DOHH2 (cell line): ENCODE measurements at regions not wholly inside any gene's neighbourhood (a gene's known extent, or its start where the extent isn't known, plus 50 kb on each side); places are given as distances from the start of the nearest gene placed in this dataset.

Experiments
- H3F3A ChIP-seq: fragments of 200-600 bp; sonication (generic), shearing (Covaris generic); 2 replicates; pipeline ENCODE4 v1.6.0; 2016; ENCODE audit warnings: antibody characterized with exemption, mild to moderate bottlenecking; ENCODE audit not compliant: control insufficient read depth, insufficient read depth
- H3K27ac ChIP-seq: fragments of 200-600 bp; sonication (generic); 2 replicates; pipeline ENCODE4 v1.5.1; 2014; ENCODE audit warnings: low read depth, mild to moderate bottlenecking, low read length, moderate library complexity
- H3K27me3 ChIP-seq: fragments of 200-600 bp; sonication (generic); 2 replicates; pipeline ENCODE4 v1.6.1; 2014; ENCODE audit warnings: mild to moderate bottlenecking, low read length, mixed read lengths; ENCODE audit not compliant: control insufficient read depth
- H3K36me3 ChIP-seq: fragments of 200-600 bp; sonication (generic); 2 replicates; pipeline ENCODE4 v1.6.1; 2014; ENCODE audit warnings: mild to moderate bottlenecking, low read length, moderate library complexity, mixed read lengths; ENCODE audit not compliant: control insufficient read depth
- H3K4me1 ChIP-seq: fragments of 200-600 bp; sonication (generic); 2 replicates; pipeline ENCODE4 v1.6.1; 2014; ENCODE audit warnings: mild to moderate bottlenecking, low read length, mixed read lengths; ENCODE audit not compliant: control insufficient read depth
- H3K4me2 ChIP-seq: fragments of 200-600 bp; sonication (generic); 2 replicates; pipeline ENCODE4 v1.6.0; 2014; ENCODE audit warnings: mild to moderate bottlenecking, low read length, moderate library complexity
- H3K4me3 ChIP-seq: fragments of 200-600 bp; sonication (generic); 2 replicates; pipeline ENCODE4 v1.5.1; 2014; ENCODE audit warnings: mild to moderate bottlenecking, low read length, mixed read lengths
- H3K79me2 ChIP-seq: fragments of 200-600 bp; sonication (generic); 2 replicates; pipeline ENCODE4 v1.6.1; 2014; ENCODE audit warnings: mild to moderate bottlenecking, low read length, mixed read lengths; ENCODE audit not compliant: control insufficient read depth
- H3K9me2 ChIP-seq: fragments of 200-600 bp; sonication (generic); replicated peaks from 2 replicates; pipeline ENCODE4 v1.6.1; 2014; ENCODE audit warnings: mild to moderate bottlenecking, low read length, mixed read lengths; ENCODE audit not compliant: control insufficient read depth
- H3K9me3 ChIP-seq: fragments of 200-600 bp; sonication (generic); 2 replicates; pipeline ENCODE4 v1.6.1; 2014; ENCODE audit warnings: antibody characterized with exemption, low read length, mixed read lengths; ENCODE audit not compliant: control insufficient read depth, insufficient read depth
- H4K20me1 ChIP-seq: fragments of 200-600 bp; sonication (generic); 2 replicates; pipeline ENCODE4 v1.6.0; 2014; ENCODE audit warnings: low read depth, mild to moderate bottlenecking, antibody characterized with exemption, low read length, moderate library complexity; ENCODE audit not compliant: control insufficient read depth, insufficient read depth
- CTCF ChIP-seq: fragments of 200-600 bp; sonication (generic); IDR thresholded peaks from one replicate; pipeline ENCODE4 v1.5.1; 2014; ENCODE audit warnings: antibody characterized with exemption, mild to moderate bottlenecking, low read depth, low read length; ENCODE audit not compliant: poor library complexity, severe bottlenecking
- EZH2phosphoT487 ChIP-seq: fragments of 200-600 bp; sonication (generic); IDR thresholded peaks from 2 replicates; pipeline ENCODE4 v1.6.1; 2017; ENCODE audit warnings: borderline replicate concordance, mild to moderate bottlenecking, antibody characterized with exemption, low read length, moderate library complexity, mixed read lengths

GRCh38 chr14:61153914-61154545, 127.1 kb downstream of the TMEM30B start:
- Histone ChIP-seq H3K27me3 (no peaks in the 10 kb centered on the region), H3K4me3 (no peak overlapping the region)

GRCh38 chr14:61153431-61153830, 127.7 kb downstream of the TMEM30B start:
- no peak overlapping the region for H3K27ac ChIP-seq
- H3F3A ChIP-seq, result no peaks in the 10 kb centered on the region
- no peaks in the 10 kb centered on the region for H3K79me2 ChIP-seq
- H4K20me1 ChIP-seq, result no peaks in the 10 kb centered on the region
- H3K4me3 ChIP-seq, result no peak overlapping the region
- no peaks in the 10 kb centered on the region for H3K9me2 ChIP-seq
- no peaks in the 10 kb centered on the region for H3K36me3 ChIP-seq
- no peaks in the 10 kb centered on the region for H3K27me3 ChIP-seq
- H3K4me2 ChIP-seq, result no peak overlapping the region
- TF ChIP-seq CTCF (no peak), EZH2phosphoT487 (no peak)
- H3K9me3 ChIP-seq, result no peaks in the 10 kb centered on the region
- no peaks in the 10 kb centered on the region for H3K4me1 ChIP-seq

More at GRCh38 chr14:61153914-61154545, 127.1 kb downstream of the TMEM30B start:
- Histone ChIP-seq H3K27ac (no peak overlapping the region), H3K4me1 (no peaks in the 10 kb centered on the region), H3K9me2 (no peaks in the 10 kb centered on the region), H3K36me3 (no peaks in the 10 kb centered on the region), H3K4me2 (no peak overlapping the region), H3K79me2 (no peaks in the 10 kb centered on the region), H3F3A (no peaks in the 10 kb centered on the region), H4K20me1 (no peaks in the 10 kb centered on the region), H3K9me3 (no peaks in the 10 kb centered on the region)
- TF ChIP-seq CTCF (no peak), EZH2phosphoT487 (no peak)

- H4K20me1 ChIP-seq, result no peaks in the 10 kb centered on the region
- H3K4me2 ChIP-seq, result no peak overlapping the region
- no peaks in the 10 kb centered on the region for H3K79me2 ChIP-seq
- TF ChIP-seq EZH2phosphoT487 (no peak), CTCF (no peak)
- no peaks in the 10 kb centered on the region for H3K9me3 ChIP-seq
- no peaks in the 10 kb centered on the region for H3K9me2 ChIP-seq
- no peaks in the 10 kb centered on the region for H3K4me1 ChIP-seq
- no peaks in the 10 kb centered on the region for H3F3A ChIP-seq
- H3K4me3 ChIP-seq, result no peak overlapping the region
- H3K27me3 ChIP-seq, result no peaks in the 10 kb centered on the region
- H3K27ac ChIP-seq, result no peak overlapping the region
- H3K36me3 ChIP-seq, result no peaks in the 10 kb centered on the region
Measured at GRCh38 chr14:61152851-61153364, 128.2 kb downstream of the TMEM30B start.
